Left ventricle myocardium inferior (tissue), 1 donor: ENCODE measurements at regions not wholly inside any gene's neighbourhood (a gene's known extent, or its start where the extent isn't known, plus 50 kb on each side); places are given as distances from the start of the nearest gene placed in this dataset.

Source experiments
- DNase-seq: peaks from one replicate; pipeline ENCODE4 v3.0.0-alpha.2; 2020
- H3K27ac ChIP-seq: fragments of 200-600 bp; replicated peaks from 2 replicates; pipeline ENCODE4 v1.8.0; 2021
- H3K27me3 ChIP-seq: fragments of 200-600 bp; 2 replicates; pipeline ENCODE4 v1.8.0; 2021; ENCODE audit warnings: low read depth
- H3K36me3 ChIP-seq: fragments of 200-600 bp; 2 replicates; pipeline ENCODE4 v1.8.0; 2021
- H3K4me1 ChIP-seq: fragments of 200-600 bp; 2 replicates; pipeline ENCODE4 v1.8.0; 2021
- H3K4me3 ChIP-seq: fragments of 200-600 bp; 2 replicates; pipeline ENCODE4 v1.8.0; 2021; ENCODE audit warnings: mild to moderate bottlenecking, moderate library complexity
- H3K9me3 ChIP-seq: fragments of 200-600 bp; replicated peaks from 2 replicates; pipeline ENCODE4 v1.8.0; 2021
- intact Hi-C: fragments of 100-400 bp; cut with micrococcal nuclease; formaldehyde crosslinking; loops from one replicate; pipeline ENCODE4 v1.11.0; 2022
- TF ChIP-seq, protein P1 (sequence below): fragments of 200-600 bp; IDR thresholded peaks from 2 replicates; pipeline ENCODE4 v1.8.0; 2021; ENCODE audit warnings: antibody characterized with exemption, mild to moderate bottlenecking, borderline replicate concordance
- donor health status: DM: no; HTN: yes; CAD: no; lungs with severe emphysema.

DNA sequence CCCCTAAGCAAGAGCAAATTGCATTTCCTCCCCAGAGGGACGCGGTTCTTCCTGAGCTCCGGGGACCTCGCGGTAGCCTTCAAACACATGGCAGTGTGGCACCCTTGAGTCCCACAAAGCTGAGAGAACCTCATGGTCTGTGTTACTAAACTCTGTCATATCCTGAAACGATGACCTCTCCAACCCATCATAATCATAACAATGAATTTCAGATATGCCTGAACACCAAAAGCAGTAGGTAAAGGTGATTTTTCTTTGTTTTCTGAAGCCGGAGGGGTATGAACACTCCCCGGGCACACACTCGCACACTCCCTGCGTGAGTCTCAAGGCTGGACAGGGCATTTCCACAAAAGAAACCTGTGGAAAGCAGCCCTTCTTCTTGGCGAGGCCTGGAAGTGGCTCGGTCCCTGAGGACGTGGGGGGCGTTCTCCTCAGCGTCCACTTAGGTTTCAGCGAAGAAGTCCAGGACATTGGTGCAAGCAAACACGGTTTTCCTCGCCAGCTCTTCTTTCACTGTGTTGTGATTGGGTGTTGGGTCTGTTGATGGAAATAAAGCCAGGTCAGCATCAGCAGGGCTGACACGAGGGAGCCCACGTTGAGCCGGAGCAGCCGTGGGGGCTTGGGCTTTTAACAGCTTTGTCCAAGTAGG, 183.4 kb downstream of the ERMARD start:
- H3K27me3 ChIP-seq = peaks cover 48% of the 10 kb centered on the region
- no peak for DNase-seq
- peaks cover 11% of the 10 kb centered on the region for H3K4me1 ChIP-seq
- H3K36me3 ChIP-seq = no peaks in the 10 kb centered on the region
- no peaks in the 10 kb centered on the region for H3K9me3 ChIP-seq
- H3K4me3 ChIP-seq = no peak overlapping the region
- intact Hi-C loops = no loop called here
- no peak overlapping the region for H3K27ac ChIP-seq
- TF ChIP-seq, protein P1, sequence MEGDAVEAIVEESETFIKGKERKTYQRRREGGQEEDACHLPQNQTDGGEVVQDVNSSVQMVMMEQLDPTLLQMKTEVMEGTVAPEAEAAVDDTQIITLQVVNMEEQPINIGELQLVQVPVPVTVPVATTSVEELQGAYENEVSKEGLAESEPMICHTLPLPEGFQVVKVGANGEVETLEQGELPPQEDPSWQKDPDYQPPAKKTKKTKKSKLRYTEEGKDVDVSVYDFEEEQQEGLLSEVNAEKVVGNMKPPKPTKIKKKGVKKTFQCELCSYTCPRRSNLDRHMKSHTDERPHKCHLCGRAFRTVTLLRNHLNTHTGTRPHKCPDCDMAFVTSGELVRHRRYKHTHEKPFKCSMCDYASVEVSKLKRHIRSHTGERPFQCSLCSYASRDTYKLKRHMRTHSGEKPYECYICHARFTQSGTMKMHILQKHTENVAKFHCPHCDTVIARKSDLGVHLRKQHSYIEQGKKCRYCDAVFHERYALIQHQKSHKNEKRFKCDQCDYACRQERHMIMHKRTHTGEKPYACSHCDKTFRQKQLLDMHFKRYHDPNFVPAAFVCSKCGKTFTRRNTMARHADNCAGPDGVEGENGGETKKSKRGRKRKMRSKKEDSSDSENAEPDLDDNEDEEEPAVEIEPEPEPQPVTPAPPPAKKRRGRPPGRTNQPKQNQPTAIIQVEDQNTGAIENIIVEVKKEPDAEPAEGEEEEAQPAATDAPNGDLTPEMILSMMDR = no peak

DNA sequence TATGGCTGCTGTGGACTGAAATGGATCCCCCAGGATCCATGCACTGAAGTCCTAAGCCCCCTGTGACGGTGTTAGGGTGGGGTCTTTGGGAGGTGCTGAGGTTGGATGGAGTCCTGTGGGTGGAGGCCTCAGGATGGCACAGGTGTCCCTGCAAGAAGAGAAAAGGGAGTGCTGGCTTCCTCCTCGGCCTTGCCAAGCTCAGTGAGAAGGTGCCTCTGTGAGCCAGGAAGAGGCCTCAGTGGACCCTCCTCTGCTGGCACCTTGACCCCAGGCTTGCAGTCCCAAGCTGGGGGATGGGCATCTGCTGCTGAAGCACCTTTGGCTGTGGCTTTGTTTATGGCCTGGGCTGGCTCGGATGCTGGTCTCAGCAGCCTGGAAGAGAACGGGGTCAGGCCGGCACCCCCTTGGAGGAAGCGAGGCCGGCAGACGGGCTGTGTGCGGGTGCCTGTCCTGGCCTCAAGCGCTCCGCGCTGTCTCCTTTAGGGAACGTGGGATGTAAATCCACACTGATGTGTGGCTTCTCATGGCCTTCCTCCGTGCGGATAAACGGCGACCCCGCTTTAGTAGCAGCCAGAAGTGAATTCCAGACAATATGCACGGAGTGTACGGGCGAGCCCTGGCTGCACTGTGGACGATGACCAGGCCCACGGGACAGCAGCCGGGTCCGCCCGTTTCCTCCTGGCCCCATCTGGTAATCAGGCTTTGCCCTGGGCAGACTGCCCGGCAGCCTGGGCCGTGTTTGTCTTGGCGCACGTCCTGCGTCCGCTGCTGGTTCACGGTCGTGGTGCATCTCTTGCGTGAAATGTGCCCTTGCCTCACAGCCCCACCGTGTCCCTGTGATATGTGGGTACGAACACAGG, 182.6 kb downstream of the ERMARD start:
- TF ChIP-seq, protein P1 = no peak
- peaks cover 11% of the 10 kb centered on the region for H3K4me1 ChIP-seq
- intact Hi-C loops = no loop called here
- peak; percentile 60 for DNase-seq
- H3K36me3 ChIP-seq = no peaks in the 10 kb centered on the region
- peaks cover 41% of the 10 kb centered on the region for H3K27me3 ChIP-seq
- H3K4me3 ChIP-seq = peak overlapping the region; percentile 33
- peak overlapping the region; percentile 50 for H3K27ac ChIP-seq
- H3K9me3 ChIP-seq = no peaks in the 10 kb centered on the region

DNA sequence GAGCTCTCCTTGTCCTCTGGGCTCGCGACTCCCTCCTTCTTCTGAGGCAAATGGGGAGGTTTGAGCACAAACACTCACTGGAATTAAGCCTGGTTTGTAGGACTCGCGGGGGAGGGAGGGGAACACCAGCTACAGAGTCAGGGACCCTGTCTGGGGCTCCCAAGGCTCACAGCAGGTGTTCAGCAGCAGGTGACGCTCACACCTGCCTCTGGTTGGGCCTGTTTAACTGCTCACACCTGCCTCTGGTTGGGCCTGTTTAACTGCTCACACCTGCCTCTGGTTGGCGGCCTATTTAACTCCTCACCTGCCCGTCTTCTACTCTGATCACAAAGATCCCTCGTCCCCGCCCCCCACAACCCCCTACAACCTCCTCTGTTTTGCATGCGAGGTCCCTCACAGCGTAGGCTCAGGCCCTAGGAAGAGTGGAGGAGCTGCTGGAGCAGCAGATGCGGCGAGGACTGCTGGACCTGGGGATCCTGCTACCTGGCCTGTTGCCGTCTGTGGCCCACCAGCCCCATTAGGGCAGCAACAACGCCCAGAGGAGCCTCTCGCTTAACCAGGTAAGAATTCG, 181.9 kb downstream of the ERMARD start:
- DNase-seq = no peak

DNA sequence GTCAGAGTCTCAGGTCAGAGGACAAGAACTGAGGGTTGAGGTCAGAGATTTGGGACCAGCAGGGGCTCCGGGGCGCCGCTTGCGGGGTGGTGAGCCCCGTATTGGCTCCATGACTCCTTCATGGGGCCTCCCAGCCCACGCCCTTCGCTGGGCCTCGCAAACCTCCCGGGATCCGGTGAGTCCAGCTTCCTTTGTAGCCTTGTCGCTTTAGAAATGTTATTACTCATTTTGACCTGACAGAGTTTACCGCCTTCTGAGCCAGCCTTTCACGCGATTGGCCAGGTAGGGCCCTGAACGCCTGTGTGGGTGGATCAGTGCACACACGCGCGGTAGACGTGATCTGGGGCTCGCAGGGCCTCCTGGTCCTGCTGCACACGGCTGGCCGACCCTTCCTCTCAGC, 181.1 kb downstream of the ERMARD start:
- H3K27me3 ChIP-seq = peaks cover 32% of the 10 kb centered on the region
- no peak for DNase-seq
- H3K27ac ChIP-seq = no peak overlapping the region
- TF ChIP-seq, protein P1 = no peak
- H3K36me3 ChIP-seq = no peaks in the 10 kb centered on the region
- intact Hi-C loops = no loop called here
- H3K4me1 ChIP-seq = peaks cover 11% of the 10 kb centered on the region
- H3K9me3 ChIP-seq = no peaks in the 10 kb centered on the region
- H3K4me3 ChIP-seq = no peak overlapping the region

More for the DNA sequence above, 181.9 kb downstream of the ERMARD start:
- Histone ChIP-seq H3K27me3 (peaks cover 40% of the 10 kb centered on the region), H3K27ac (no peak overlapping the region), H3K36me3 (no peaks in the 10 kb centered on the region), H3K4me3 (no peak overlapping the region), H3K9me3 (no peaks in the 10 kb centered on the region), H3K4me1 (peaks cover 11% of the 10 kb centered on the region)
- intact Hi-C loops = no loop called here
- TF ChIP-seq, protein P1 = no peak

DNA sequence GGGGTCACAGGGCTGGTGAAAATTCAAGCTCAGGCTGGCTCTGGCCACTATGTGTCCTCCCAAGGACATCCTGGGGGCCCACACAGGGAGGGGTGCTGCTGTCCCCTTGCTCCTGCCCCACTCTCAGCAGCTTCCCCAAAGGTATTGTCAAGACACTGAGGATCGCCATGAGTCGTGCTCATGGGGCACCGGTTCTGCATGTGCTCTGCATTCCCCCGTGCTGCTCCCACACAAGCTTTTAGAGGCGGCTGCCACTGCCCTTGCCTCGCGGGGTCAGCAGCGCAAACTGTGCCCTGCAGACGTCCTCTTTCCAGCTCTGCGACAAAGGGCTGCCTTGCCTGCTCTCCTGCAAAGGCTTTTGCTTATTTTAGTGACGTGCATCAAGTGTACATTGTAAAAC, 179.8 kb downstream of the ERMARD start:
- intact Hi-C loops = no loop called here
- H3K4me3 ChIP-seq = no peak overlapping the region
- H3K27me3 ChIP-seq = peaks cover 20% of the 10 kb centered on the region
- H3K9me3 ChIP-seq = no peaks in the 10 kb centered on the region
- no peak overlapping the region for H3K27ac ChIP-seq
- DNase-seq = no peak
- peaks cover 11% of the 10 kb centered on the region for H3K4me1 ChIP-seq
- H3K36me3 ChIP-seq = no peaks in the 10 kb centered on the region
- TF ChIP-seq, protein P1 = no peak
